ENCODE measurements at regions not wholly inside any gene's neighbourhood (a gene's known extent, or its start where the extent isn't known, plus 50 kb on each side); places are given as distances from the start of the nearest gene placed in this dataset.

DNA sequence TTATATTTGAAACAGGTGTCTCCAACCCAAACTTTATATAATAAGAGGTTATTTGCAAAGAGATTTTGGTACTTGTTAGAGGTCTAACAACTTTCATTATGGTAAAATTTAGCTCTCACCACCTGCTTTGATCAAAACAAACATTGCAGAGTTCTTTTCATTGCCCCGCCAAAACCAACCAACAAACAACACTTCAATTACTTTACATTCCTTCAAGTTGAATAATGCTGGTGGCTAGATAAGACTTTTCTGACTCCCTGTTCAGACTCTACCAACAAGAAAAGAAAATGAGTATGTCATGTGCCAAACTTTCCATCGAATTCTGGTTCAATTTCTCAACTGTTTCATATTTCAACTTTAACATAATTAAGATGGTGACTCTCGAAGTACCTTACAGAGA lies 311.1 kb downstream of the ADGRG6 start (continued):
- TF ChIP-seq, protein P1, sequence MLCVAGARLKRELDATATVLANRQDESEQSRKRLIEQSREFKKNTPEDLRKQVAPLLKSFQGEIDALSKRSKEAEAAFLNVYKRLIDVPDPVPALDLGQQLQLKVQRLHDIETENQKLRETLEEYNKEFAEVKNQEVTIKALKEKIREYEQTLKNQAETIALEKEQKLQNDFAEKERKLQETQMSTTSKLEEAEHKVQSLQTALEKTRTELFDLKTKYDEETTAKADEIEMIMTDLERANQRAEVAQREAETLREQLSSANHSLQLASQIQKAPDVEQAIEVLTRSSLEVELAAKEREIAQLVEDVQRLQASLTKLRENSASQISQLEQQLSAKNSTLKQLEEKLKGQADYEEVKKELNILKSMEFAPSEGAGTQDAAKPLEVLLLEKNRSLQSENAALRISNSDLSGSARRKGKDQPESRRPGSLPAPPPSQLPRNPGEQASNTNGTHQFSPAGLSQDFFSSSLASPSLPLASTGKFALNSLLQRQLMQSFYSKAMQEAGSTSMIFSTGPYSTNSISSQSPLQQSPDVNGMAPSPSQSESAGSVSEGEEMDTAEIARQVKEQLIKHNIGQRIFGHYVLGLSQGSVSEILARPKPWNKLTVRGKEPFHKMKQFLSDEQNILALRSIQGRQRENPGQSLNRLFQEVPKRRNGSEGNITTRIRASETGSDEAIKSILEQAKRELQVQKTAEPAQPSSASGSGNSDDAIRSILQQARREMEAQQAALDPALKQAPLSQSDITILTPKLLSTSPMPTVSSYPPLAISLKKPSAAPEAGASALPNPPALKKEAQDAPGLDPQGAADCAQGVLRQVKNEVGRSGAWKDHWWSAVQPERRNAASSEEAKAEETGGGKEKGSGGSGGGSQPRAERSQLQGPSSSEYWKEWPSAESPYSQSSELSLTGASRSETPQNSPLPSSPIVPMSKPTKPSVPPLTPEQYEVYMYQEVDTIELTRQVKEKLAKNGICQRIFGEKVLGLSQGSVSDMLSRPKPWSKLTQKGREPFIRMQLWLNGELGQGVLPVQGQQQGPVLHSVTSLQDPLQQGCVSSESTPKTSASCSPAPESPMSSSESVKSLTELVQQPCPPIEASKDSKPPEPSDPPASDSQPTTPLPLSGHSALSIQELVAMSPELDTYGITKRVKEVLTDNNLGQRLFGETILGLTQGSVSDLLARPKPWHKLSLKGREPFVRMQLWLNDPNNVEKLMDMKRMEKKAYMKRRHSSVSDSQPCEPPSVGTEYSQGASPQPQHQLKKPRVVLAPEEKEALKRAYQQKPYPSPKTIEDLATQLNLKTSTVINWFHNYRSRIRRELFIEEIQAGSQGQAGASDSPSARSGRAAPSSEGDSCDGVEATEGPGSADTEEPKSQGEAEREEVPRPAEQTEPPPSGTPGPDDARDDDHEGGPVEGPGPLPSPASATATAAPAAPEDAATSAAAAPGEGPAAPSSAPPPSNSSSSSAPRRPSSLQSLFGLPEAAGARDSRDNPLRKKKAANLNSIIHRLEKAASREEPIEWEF (IDR thresholded peaks at IDR 0.05; ENCODE audit: insufficient replicate concordance, low read depth, low read length): no peak

DNA sequence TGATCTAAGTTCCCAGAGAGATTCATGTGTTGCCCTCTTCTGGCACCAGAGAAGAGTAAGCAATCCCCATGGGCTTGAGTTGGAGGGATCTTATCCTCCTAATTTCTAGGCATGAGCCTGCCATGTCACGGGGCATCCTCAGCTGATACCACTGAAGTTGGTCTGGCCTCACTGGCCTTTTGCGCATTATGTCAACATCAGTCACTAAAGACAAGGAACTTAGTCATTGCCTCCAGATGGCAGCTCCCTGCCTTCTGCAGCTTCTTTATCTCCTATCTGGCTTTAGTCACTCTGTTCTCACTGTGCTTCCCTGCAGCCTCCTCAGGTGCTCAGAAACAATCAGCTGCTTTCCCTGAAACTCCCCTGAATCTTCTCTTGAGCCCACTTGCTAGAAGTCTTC lies 312.2 kb downstream of the ADGRG6 start:
- H3K4me1 ChIP-seq (ENCODE audit: control insufficient read depth, insufficient read depth, low read length): no peaks in the 10 kb centered on the region
- H3K9me3 ChIP-seq (replicated peaks; ENCODE audit: control insufficient read depth, insufficient read depth, low read length): no peaks in the 10 kb centered on the region
- 58% methylated on average over 2 of the region's 2 CpGs for WGBS (ENCODE audit: insufficient coverage, insufficient replicate concordance, low lambda C conversion rate, missing lambda C conversion rate)
- H3K79me2 ChIP-seq (ENCODE audit: control insufficient read depth, insufficient read depth, low read length): no peaks in the 10 kb centered on the region
- H3K9ac ChIP-seq (ENCODE audit: control insufficient read depth, insufficient read depth, low read length): no peak overlapping the region
- CTCF ChIA-PET: no interaction called here
- no peaks in the 10 kb centered on the region for H4K20me1 ChIP-seq (ENCODE audit: control insufficient read depth, insufficient read depth)
- intact Hi-C loops (cut with micrococcal nuclease; ENCODE audit: unreplicated experiment) (no loop called here), in situ Hi-C loops (cut with MboI) (no loop called here)
- no peak for DNase-seq (ENCODE audit: low read depth, low spot score)
- no peak overlapping the region for H3K27ac ChIP-seq (ENCODE audit: control insufficient read depth, insufficient read depth)
- ATAC-seq: no peak
- no peak for TF ChIP-seq TCF3 (IDR thresholded peaks at IDR 0.05; ENCODE audit: borderline replicate concordance, insufficient read depth, low read depth, low read length)
- TF ChIP-seq MYB (IDR thresholded peaks at IDR 0.05; ENCODE audit: borderline replicate concordance, low read depth, low read length): no peak
- no peak for TF ChIP-seq ZNF592 (IDR thresholded peaks at IDR 0.05)
- no peak for TF ChIP-seq ZNF622 (IDR thresholded peaks at IDR 0.05)
- no peak for TF ChIP-seq TCF7 (IDR thresholded peaks at IDR 0.05; ENCODE audit: borderline replicate concordance)
- H3K36me3 ChIP-seq (ENCODE audit: control insufficient read depth in 2 of 2, insufficient read depth in 2 of 2, low read length in 1 of 2): no peaks in the 10 kb centered on the region
- no peak for FAIRE-seq
- no peak overlapping the region for H2AFZ ChIP-seq (ENCODE audit: control insufficient read depth, low read depth, low read length)
- POLR2A ChIA-PET: interaction anchor here (0.6 kb wide), 1 partner anchor 769 kb away, joined by 3 read pairs; no protein-coding TSS in a partner anchor
- SMC1A ChIA-PET (ENCODE audit: uncharacterized antibody, unreplicated experiment): no interaction called here
- BruUV-seq (replicated peaks): no TSS peak
- no peaks in the 10 kb centered on the region for H3K27me3 ChIP-seq (replicated peaks in 1 of 2; ENCODE audit: control insufficient read depth in 2 of 2, insufficient read depth in 2 of 2, low read length in 1 of 2)
- no peak overlapping the region for H3K4me3 ChIP-seq
- RAD21 ChIA-PET (ENCODE audit: unreplicated experiment): no interaction called here
- H3K4me2 ChIP-seq (ENCODE audit: control insufficient read depth, insufficient read depth): no peak overlapping the region

Data from GM12878 (cell line).